UCSD-AML1 (cell line): ENCODE measurements at regions not wholly inside any gene's neighbourhood (a gene's known extent, or its start where the extent isn't known, plus 50 kb on each side); places are given as distances from the start of the nearest gene placed in this dataset.
"Not testable (repeated sequence)": the region's sequence is repeated elsewhere in the genome, so short reads cannot be mapped to it uniquely, and the experiment has no call there.

Experiments used
- DNase-seq: peaks from one replicate; lab custom pipeline; 2025; ENCODE audit not compliant: unreplicated experiment; lab: John Stamatoyannopoulos, UW

- DNase-seq = no peak
Measured at GRCh38 chr15:81828135-81828534, 217.7 kb downstream of the MEX3B start.

GRCh38 chr15:81825136-81825535 is 220.7 kb downstream of the MEX3B start:
- no peak for DNase-seq

GRCh38 chr15:81822587-81822986 is 223.2 kb downstream of the MEX3B start:
- DNase-seq = not testable (repeated sequence)

- DNase-seq = no peak
Measured at GRCh38 chr15:81819924-81820635, 225.7 kb downstream of the MEX3B start.

- no peak for DNase-seq
Measured at GRCh38 chr15:81814882-81815455, 230.8 kb downstream of the MEX3B start.

GRCh38 chr15:81813215-81813614 is 232.6 kb downstream of the MEX3B start:
- no peak for DNase-seq

- no peak for DNase-seq
Measured at GRCh38 chr15:81812456-81812855, 233.4 kb downstream of the MEX3B start.

GRCh38 chr15:81811736-81812135 is 234.1 kb downstream of the MEX3B start:
- DNase-seq = no peak

- DNase-seq = peak; percentile 58
Measured at GRCh38 chr15:81809543-81809942, 236.3 kb downstream of the MEX3B start.

- DNase-seq = no peak
Measured at GRCh38 chr15:81807806-81808205, 238.0 kb downstream of the MEX3B start.

- DNase-seq = no peak
Measured at GRCh38 chr15:81807186-81807585, 238.6 kb downstream of the MEX3B start.

- DNase-seq = no peak
Measured at GRCh38 chr15:81795899-81796298, 249.9 kb downstream of the MEX3B start.

- no peak for DNase-seq
Measured at GRCh38 chr15:81792646-81793045, 253.2 kb downstream of the MEX3B start.

GRCh38 chr15:81791322-81791721 is 254.5 kb downstream of the MEX3B start:
- not testable (repeated sequence) for DNase-seq

GRCh38 chr15:81789403-81789802 is 256.4 kb downstream of the MEX3B start:
- DNase-seq = no peak

- no peak for DNase-seq
Measured at GRCh38 chr15:81786776-81787175, 259.0 kb downstream of the MEX3B start.

GRCh38 chr15:81785679-81786078 is 260.1 kb downstream of the MEX3B start:
- no peak for DNase-seq

- no peak for DNase-seq
Measured at GRCh38 chr15:81785181-81785580, 260.6 kb downstream of the MEX3B start.

GRCh38 chr15:81784751-81785150 is 261.1 kb downstream of the MEX3B start:
- no peak for DNase-seq

- no peak for DNase-seq
Measured at GRCh38 chr15:81783586-81783985, 262.2 kb downstream of the MEX3B start.

- no peak for DNase-seq
Measured at GRCh38 chr15:81783076-81783475, 262.7 kb downstream of the MEX3B start.

- no peak for DNase-seq
Measured at GRCh38 chr15:81781395-81781794, 264.4 kb downstream of the MEX3B start.

- DNase-seq = no peak
Measured at GRCh38 chr15:81780966-81781365, 264.9 kb downstream of the MEX3B start.
